IMR-90 (cell line): ENCODE measurements at regions not wholly inside any gene's neighbourhood (a gene's known extent, or its start where the extent isn't known, plus 50 kb on each side); places are given as distances from the start of the nearest gene placed in this dataset.

Experiments
- ATAC-seq: fragments of 200-7000 bp; cut with Tn5 transposase; 2 replicates; pipeline ENCODE4 v1.9.1; 2020; ENCODE audit warnings: low read depth, mild to moderate bottlenecking, moderate library complexity
- BruUV-seq: library from RNA; stranded (reverse); fragments of 400-500 nt; replicated peaks from 2 replicates; lab custom pipeline; 2021; lab: Mats Ljungman, UMichigan
- CTCF ChIA-PET: fragments of 300-600 bp; formaldehyde crosslinking; extraction: SDS; loops from one replicate; lab custom pipeline; 2021; ENCODE audit warnings: antibody characterized with exemption; lab: Yijun Ruan, JAX
- POLR2A ChIA-PET: fragments of 300-600 bp; sonication (Branson Sonifier 250); formaldehyde crosslinking; loops from one replicate; lab custom pipeline; 2022; ENCODE audit warnings: antibody characterized with exemption; ENCODE audit not compliant: unreplicated experiment; lab: Charles Lee
- DNase-seq: peaks from one replicate; pipeline ENCODE4 v3.0.0; 2013
- H2AFZ ChIP-seq: replicated peaks from 2 replicates; pipeline ENCODE3; 2013; ENCODE audit warnings: low read length, mild to moderate bottlenecking; ENCODE audit not compliant: poor library complexity
- H2AK5ac ChIP-seq: 2 replicates; pipeline ENCODE4 v1.6.1; 2013; ENCODE audit warnings: low read depth, low read length, inconsistent platforms
- H2AK9ac ChIP-seq: replicated peaks from 2 replicates; pipeline ENCODE3; 2013; ENCODE audit warnings: mild to moderate bottlenecking, low read depth, low read length, moderate library complexity; ENCODE audit not compliant: poor library complexity
- H2BK120ac ChIP-seq: 2 replicates; pipeline ENCODE4 v1.6.1; 2013; ENCODE audit warnings: low read depth, low read length, inconsistent platforms
- H2BK15ac ChIP-seq: 3 replicates; pipeline ENCODE4 v1.6.1; 2013; ENCODE audit warnings: low read depth, low read length, inconsistent platforms
- H2BK20ac ChIP-seq: 2 replicates; pipeline ENCODE4 v1.6.1; 2013; ENCODE audit warnings: low read depth, mild to moderate bottlenecking, inconsistent platforms, low read length, moderate library complexity
- H2BK5ac ChIP-seq: 2 replicates; pipeline ENCODE4 v1.6.1; 2013; ENCODE audit warnings: mild to moderate bottlenecking, low read depth, low read length, inconsistent platforms; ENCODE audit not compliant: poor library complexity, severe bottlenecking
- H3K14ac ChIP-seq: replicated peaks from 2 replicates; pipeline ENCODE4 v1.6.1; 2013; ENCODE audit warnings: low read depth, low read length, inconsistent platforms
- H3K18ac ChIP-seq: 2 replicates; pipeline ENCODE4 v1.6.1; 2013; ENCODE audit warnings: low read depth, low read length, control low read depth
- H3K23ac ChIP-seq: 2 replicates; pipeline ENCODE4 v1.6.1; 2013; ENCODE audit warnings: low read depth, low read length, inconsistent platforms
- H3K27ac ChIP-seq: 2 replicates; pipeline ENCODE4 v1.5.1; 2013; ENCODE audit warnings: mild to moderate bottlenecking, control low read depth, low read length; ENCODE audit not compliant: insufficient read depth
- H3K27me3 ChIP-seq: 2 replicates; pipeline ENCODE4 v1.6.1; 2013; ENCODE audit warnings: low read length; ENCODE audit not compliant: control insufficient read depth, insufficient read depth
- H3K36me3 ChIP-seq: 2 replicates; pipeline ENCODE4 v1.6.1; 2013; ENCODE audit warnings: low read length, mixed read lengths; ENCODE audit not compliant: control insufficient read depth, insufficient read depth
- H3K4ac ChIP-seq: 2 replicates; pipeline ENCODE4 v1.6.1; 2013; ENCODE audit warnings: low read depth, low read length, inconsistent platforms
- H3K4me1 ChIP-seq: 2 replicates; pipeline ENCODE4 v1.6.1; 2013; ENCODE audit warnings: low read length, mixed read lengths; ENCODE audit not compliant: control insufficient read depth, insufficient read depth
- H3K4me2 ChIP-seq: 2 replicates; pipeline ENCODE4 v1.6.1; 2013; ENCODE audit warnings: low read depth, mild to moderate bottlenecking, control low read depth, low read length, moderate library complexity
- H3K4me3 ChIP-seq: 2 replicates; pipeline ENCODE4 v1.5.1; 2013; ENCODE audit warnings: low read depth, mild to moderate bottlenecking, control low read depth, low read length, moderate library complexity; ENCODE audit not compliant: insufficient read depth
- H3K56ac ChIP-seq: 2 replicates; pipeline ENCODE4 v1.6.1; 2013; ENCODE audit warnings: low read length, inconsistent platforms; ENCODE audit not compliant: insufficient read depth; ENCODE audit errors: extremely low read depth
- H3K79me1 ChIP-seq, 2 experiments: 2 replicates each; pipeline ENCODE4 v1.6.1; 2013; ENCODE audit warnings: low read length in 2 of 2, inconsistent platforms in 1 of 2, low read depth in 1 of 2
- H3K9ac ChIP-seq: 2 replicates; pipeline ENCODE4 v1.6.1; 2013; ENCODE audit warnings: low read depth, low read length, control low read depth
- H3K9me1 ChIP-seq: 2 replicates; pipeline ENCODE4 v1.6.1; 2013; ENCODE audit warnings: low read length, inconsistent platforms; ENCODE audit not compliant: insufficient read depth
- H3K9me3 ChIP-seq: 2 replicates; pipeline ENCODE4 v1.6.1; 2013; ENCODE audit warnings: low read length; ENCODE audit not compliant: control insufficient read depth, insufficient read depth
- H4K20me1 ChIP-seq: 2 replicates; pipeline ENCODE4 v1.6.1; 2013; ENCODE audit warnings: low read length, inconsistent platforms; ENCODE audit not compliant: insufficient read depth
- H4K5ac ChIP-seq: 2 replicates; pipeline ENCODE4 v1.6.1; 2013; ENCODE audit warnings: mild to moderate bottlenecking, low read depth, low read length, control low read depth
- H4K8ac ChIP-seq, 2 experiments: 2 replicates each; pipeline ENCODE4 v1.6.1; 2013; ENCODE audit warnings: low read depth in 2 of 2, low read length in 2 of 2, control low read depth in 1 of 2, inconsistent platforms in 1 of 2
- H4K91ac ChIP-seq: 2 replicates; pipeline ENCODE4 v1.6.1; 2013; ENCODE audit warnings: low read depth, low read length, inconsistent platforms; ENCODE audit not compliant: insufficient read depth
- BHLHE40 ChIP-seq: fragments of 150-350 bp; IDR thresholded peaks from 2 replicates; pipeline ENCODE4 v1.6.1; 2016; ENCODE audit warnings: mild to moderate bottlenecking, low read depth, low read length
- CEBPB ChIP-seq: IDR thresholded peaks from 2 replicates; pipeline ENCODE4 v1.6.1; 2012; ENCODE audit warnings: low read depth, low read length, improper control_type of control experiment
- CHD1 ChIP-seq: IDR thresholded peaks from 2 replicates; pipeline ENCODE4 v1.6.1; 2012; ENCODE audit warnings: low read depth, low read length, improper control_type of control experiment
- CTCF ChIP-seq: conservative IDR thresholded peaks from 2 replicates; pipeline ENCODE4 v1.5.1; 2012; ENCODE audit warnings: mild to moderate bottlenecking, low read depth, low read length, improper control_type of control experiment
- ELK1 ChIP-seq: fragments of 150-350 bp; IDR thresholded peaks from 2 replicates; pipeline ENCODE4 v1.6.1; 2016; ENCODE audit warnings: low read depth, mild to moderate bottlenecking, low read length, moderate library complexity, borderline replicate concordance
- FOS ChIP-seq: fragments of 150-350 bp; IDR thresholded peaks from 2 replicates; pipeline ENCODE4 v1.6.1; 2016; ENCODE audit warnings: low read depth, low read length
- MAFK ChIP-seq: IDR thresholded peaks from 2 replicates; pipeline ENCODE4 v1.6.1; 2012; ENCODE audit warnings: low read depth, low read length, improper control_type of control experiment
- MAZ ChIP-seq: IDR thresholded peaks from 2 replicates; pipeline ENCODE4 v1.6.1; 2012; ENCODE audit warnings: low read depth, mild to moderate bottlenecking, low read length, improper control_type of control experiment, moderate library complexity, borderline replicate concordance
- MXI1 ChIP-seq: IDR thresholded peaks from 2 replicates; pipeline ENCODE4 v1.6.1; 2012; ENCODE audit warnings: low read depth, mild to moderate bottlenecking, low read length, moderate library complexity, borderline replicate concordance
- NFE2L2 ChIP-seq: fragments of 150-350 bp; IDR thresholded peaks from 2 replicates; pipeline ENCODE4 v1.6.1; 2016; ENCODE audit warnings: low read depth, mild to moderate bottlenecking, low read length
- POLR2A ChIP-seq: IDR thresholded peaks from 2 replicates; pipeline ENCODE4 v1.6.1; 2012; ENCODE audit warnings: mild to moderate bottlenecking, low read depth, low read length
- RAD21 ChIP-seq: IDR thresholded peaks from 2 replicates; pipeline ENCODE4 v1.6.1; 2012; ENCODE audit warnings: low read length, improper control_type of control experiment
- RCOR1 ChIP-seq: IDR thresholded peaks from 2 replicates; pipeline ENCODE4 v1.6.1; 2012; ENCODE audit warnings: mild to moderate bottlenecking, low read length, improper control_type of control experiment; ENCODE audit not compliant: insufficient replicate concordance
- RFX5 ChIP-seq: IDR thresholded peaks from 2 replicates; pipeline ENCODE4 v1.8.0; 2012; ENCODE audit warnings: low read depth, mild to moderate bottlenecking, low read length, moderate library complexity
- SMC3 ChIP-seq: fragments of 150-350 bp; IDR thresholded peaks from 2 replicates; pipeline ENCODE4 v1.6.1; 2016; ENCODE audit warnings: low read depth, mild to moderate bottlenecking, antibody characterized with exemption, low read length, moderate library complexity
- USF2 ChIP-seq: fragments of 150-350 bp; IDR thresholded peaks from 2 replicates; pipeline ENCODE4 v1.6.1; 2017; ENCODE audit warnings: mild to moderate bottlenecking, antibody characterized with exemption, low read length, low read depth
- WGBS, 2 experiments: methylation state at CpG; one replicate each; pipeline versions ENCODE4 v1.1.5 to v1.1.7; 2013; ENCODE audit warnings: missing lambda C conversion rate in 2 of 2; ENCODE audit not compliant: insufficient read length in 1 of 2; ENCODE audit errors: extremely low coverage in 2 of 2; 5-methylcytosine and 5-hydroxymethylcytosine counted together
- dilution Hi-C: fragments of 300-500 bp; cut with HindIII; formaldehyde crosslinking; loops from one replicate; pipeline ENCODE4 v1.14.3; 2018; ENCODE audit warnings: low sequenced_read_pairs; ENCODE audit not compliant: unreplicated experiment
- in situ Hi-C: fragments of 300-500 bp; cut with MboI; formaldehyde crosslinking; loops from 3 replicates; pipeline ENCODE4 v1.14.3; 2019; ENCODE audit warnings: low sequenced_read_pairs, inconsistent platforms, mixed read lengths
- intact Hi-C: fragments of 100-400 bp; cut with micrococcal nuclease; formaldehyde crosslinking; loops from 2 replicates; pipeline ENCODE4 v1.10.0; 2022

GRCh38 chr9:8172000-8172399, 372.4 kb upstream of the DMAC1 start:
- H4K8ac ChIP-seq, result no peak overlapping the region
- H3K27ac ChIP-seq, result no peak overlapping the region
- H2BK20ac ChIP-seq, result no peak overlapping the region
- CTCF ChIA-PET, result no interaction called here
- ATAC-seq (no peak), DNase-seq (no peak)
- intact Hi-C loops (no loop called here), dilution Hi-C loops (no loop called here), in situ Hi-C loops (no loop called here)
- no peak overlapping the region for H4K91ac ChIP-seq
- H3K4me2 ChIP-seq, result no peak overlapping the region
- no peak overlapping the region for H2AK9ac ChIP-seq
- no peak overlapping the region for H2AFZ ChIP-seq
- H3K23ac ChIP-seq, result no peak overlapping the region
- H2BK15ac ChIP-seq, result no peak overlapping the region
- no peak overlapping the region for H3K4ac ChIP-seq
- H3K56ac ChIP-seq, result no peak overlapping the region
- no peak overlapping the region for H2BK120ac ChIP-seq
- TF ChIP-seq FOS (no peak), USF2 (no peak), ELK1 (no peak), MAFK (no peak), RCOR1 (no peak), MXI1 (no peak), MAZ (no peak), CHD1 (no peak), BHLHE40 (no peak), POLR2A (no peak), NFE2L2 (no peak), CEBPB (no peak), RFX5 (no peak), SMC3 (no peak), CTCF (no peak), RAD21 (no peak)
- POLR2A ChIA-PET, result no interaction called here
- WGBS, 2 experiments, result no CpG with 5 or more reads among the region's 2 CpGs
- no peaks in the 10 kb centered on the region for H3K36me3 ChIP-seq
- H3K4me1 ChIP-seq, result no peaks in the 10 kb centered on the region
- H2AK5ac ChIP-seq, result no peak overlapping the region
- no peaks in the 10 kb centered on the region for H4K20me1 ChIP-seq
- no peak overlapping the region for H4K5ac ChIP-seq
- no peak overlapping the region for H3K4me3 ChIP-seq
- H3K9me1 ChIP-seq, result no peaks in the 10 kb centered on the region
- H3K79me1 ChIP-seq, result no peaks in the 10 kb centered on the region
- H3K9ac ChIP-seq, result no peak overlapping the region
- no TSS peak for BruUV-seq
- 0 out of 2 replicates have a peak, but pooled peaks cover 4% of the 10 kb centered on the region for H3K9me3 ChIP-seq
- no peaks in the 10 kb centered on the region for H3K27me3 ChIP-seq
- no peak overlapping the region for H3K14ac ChIP-seq
- no peak overlapping the region for H2BK5ac ChIP-seq
- no peak overlapping the region for H3K18ac ChIP-seq
